HG02571 (cell line): ENCODE measurements at regions not wholly inside any gene's neighbourhood (a gene's known extent, or its start where the extent isn't known, plus 50 kb on each side); places are given as distances from the start of the nearest gene placed in this dataset.

Experiments used
- ATAC-seq: cut with Tn5 transposase; IDR thresholded peaks from one replicate; pipeline ENCODE4 v1.9.1; 2021; ENCODE audit warnings: mild to moderate bottlenecking, moderate library complexity; ENCODE audit not compliant: unreplicated experiment

GRCh38 chr21:43333298-43334062, 93.5 kb downstream of the SIK1 start:
- ATAC-seq: no peak

GRCh38 chr21:43332861-43333297, 94.1 kb downstream of the SIK1 start:
- no peak for ATAC-seq

GRCh38 chr21:43331962-43332828, 94.7 kb downstream of the SIK1 start:
- ATAC-seq: no peak

GRCh38 chr21:43331111-43331961, 95.6 kb downstream of the SIK1 start:
- no peak for ATAC-seq

GRCh38 chr21:43330306-43330881, 96.5 kb downstream of the SIK1 start:
- ATAC-seq: no peak

GRCh38 chr21:43329711-43330269, 97.1 kb downstream of the SIK1 start:
- ATAC-seq: no peak

- ATAC-seq: no peak
Observed at GRCh38 chr21:43328958-43329691, 97.8 kb downstream of the SIK1 start.

- no peak for ATAC-seq
Observed at GRCh38 chr21:43328185-43328957, 98.6 kb downstream of the SIK1 start.

- ATAC-seq: no peak
Observed at GRCh38 chr21:43325968-43326715, 100.8 kb downstream of the SIK1 start.

GRCh38 chr21:43325036-43325435, 101.9 kb downstream of the SIK1 start:
- no peak for ATAC-seq

- no peak for ATAC-seq
Observed at GRCh38 chr21:43324596-43324995, 102.3 kb downstream of the SIK1 start.

- ATAC-seq: no peak
Observed at GRCh38 chr21:43323244-43324005, 103.5 kb downstream of the SIK1 start.

GRCh38 chr21:43322805-43323204, 104.1 kb downstream of the SIK1 start:
- no peak for ATAC-seq

GRCh38 chr21:43322311-43322710, 104.6 kb downstream of the SIK1 start:
- ATAC-seq: no peak

GRCh38 chr21:43321611-43322010, 105.3 kb downstream of the SIK1 start:
- ATAC-seq: no peak

GRCh38 chr21:43321111-43321510, 105.8 kb downstream of the SIK1 start:
- ATAC-seq: no peak

GRCh38 chr21:43320526-43320925, 106.4 kb downstream of the SIK1 start:
- no peak for ATAC-seq
